ENCODE measurements at regions not wholly inside any gene's neighbourhood (a gene's known extent, or its start where the extent isn't known, plus 50 kb on each side); places are given as distances from the start of the nearest gene placed in this dataset.

GRCh38 chr12:97336900-97337751 is 125.5 kb upstream of the RMST start:
- TF ChIP-seq ZNF124 (CRISPR knock-in tag; IDR thresholded peaks at IDR 0.05) (no peak), ZNF225 (CRISPR knock-in tag; IDR thresholded peaks at IDR 0.05) (no peak), SRSF9 (IDR thresholded peaks at IDR 0.05; ENCODE audit: borderline replicate concordance, insufficient read depth, low read depth, low read length, poor library complexity, severe bottlenecking) (no peak), ZNF333 (CRISPR knock-in tag; IDR thresholded peaks at IDR 0.05; ENCODE audit: borderline replicate concordance) (no peak), ISL2 (CRISPR knock-in tag; IDR thresholded peaks at IDR 0.05) (no peak), ZNF883 (CRISPR knock-in tag; IDR thresholded peaks at IDR 0.05; ENCODE audit: not compliant biosample characterization) (no peak), ZNF839 (CRISPR knock-in tag; IDR thresholded peaks at IDR 0.05; ENCODE audit: borderline replicate concordance) (no peak), ZNF317 (CRISPR knock-in tag; IDR thresholded peaks at IDR 0.05) (no peak), EHMT2 (IDR thresholded peaks at IDR 0.05; ENCODE audit: borderline replicate concordance, low read depth, low read length) (no peak), RXRB (CRISPR knock-in tag; IDR thresholded peaks at IDR 0.05; ENCODE audit: borderline replicate concordance) (no peak), KLF15 (CRISPR knock-in tag; IDR thresholded peaks at IDR 0.05; ENCODE audit: borderline replicate concordance) (no peak), GLMP (CRISPR knock-in tag; IDR thresholded peaks at IDR 0.05; ENCODE audit: borderline replicate concordance) (no peak), ZNF616 (CRISPR knock-in tag; IDR thresholded peaks at IDR 0.05; ENCODE audit: low read depth) (no peak), ZFP37 (CRISPR knock-in tag; IDR thresholded peaks at IDR 0.05; ENCODE audit: borderline replicate concordance) (no peak), ADNP (CRISPR knock-in tag; IDR thresholded peaks at IDR 0.05) (no peak), SOX13 (IDR thresholded peaks at IDR 0.05) (no peak), SOX13 (CRISPR knock-in tag; conservative IDR thresholded peaks at IDR 0.05 in 1 of 2, IDR thresholded peaks at IDR 0.05 in 1 of 2) (no peak), GPN1 (CRISPR knock-in tag; IDR thresholded peaks at IDR 0.05; ENCODE audit: borderline replicate concordance) (no peak), ZNF235 (CRISPR knock-in tag; IDR thresholded peaks at IDR 0.05; ENCODE audit: borderline replicate concordance) (no peak), ZNF891 (CRISPR knock-in tag; IDR thresholded peaks at IDR 0.05) (no peak)
- no peak for FAIRE-seq
- intact Hi-C loops (cut with micrococcal nuclease; ENCODE audit: unreplicated experiment) = no loop called here
- no peaks in the 10 kb centered on the region for H3K4me1 ChIP-seq (ENCODE audit: insufficient read depth, low read length)
- H3K27me3 ChIP-seq (ENCODE audit: control insufficient read depth in 1 of 2, insufficient read depth in 2 of 2, low read length in 2 of 2) = no peaks in the 10 kb centered on the region
- WGBS (ENCODE audit: low lambda C conversion rate) = 23% methylated on average over 7 of the region's 7 CpGs
- H3K36me3 ChIP-seq (replicated peaks in 1 of 2; ENCODE audit: control insufficient read depth in 1 of 2, insufficient read depth in 2 of 2, low read length in 2 of 2) = no peaks in the 10 kb centered on the region
- no peak overlapping the region for H3K27ac ChIP-seq (ENCODE audit: extremely low read length, insufficient read depth, low read length)
- H4K20me1 ChIP-seq (ENCODE audit: insufficient read depth, low read length) = no peaks in the 10 kb centered on the region
- no peak for DNase-seq (ENCODE audit: low spot score)
- H3K4me3 ChIP-seq (replicated peaks in 1 of 3; ENCODE audit: insufficient read depth in 1 of 3, low read depth in 2 of 3, low read length in 3 of 3) = no peak overlapping the region
- H2AFZ ChIP-seq (ENCODE audit: low read length) = no peak overlapping the region
- POLR2A ChIA-PET = no interaction called here
- CTCF ChIA-PET (ENCODE audit: low intra/inter-chr PET ratio, low total read pairs) = no interaction called here
- no peak for ATAC-seq
- no TSS peak for BruUV-seq (replicated peaks)
- no peaks in the 10 kb centered on the region for H3K79me2 ChIP-seq (ENCODE audit: insufficient read depth, low read length)
- H3K4me2 ChIP-seq (ENCODE audit: low read depth, low read length) = no peak overlapping the region
- in situ Hi-C loops (cut with HindIII; ENCODE audit: extremely low pct_ligation_motif_present, low pct_unique_long_range_greater_than_20kb) = no loop called here
- no peaks in the 10 kb centered on the region for H3K9me3 ChIP-seq (ENCODE audit: low read length)
- no peak overlapping the region for H3K9ac ChIP-seq (ENCODE audit: insufficient read depth, low read depth, low read length)
